HG03159 (cell line): ENCODE measurements at regions not wholly inside any gene's neighbourhood (a gene's known extent, or its start where the extent isn't known, plus 50 kb on each side); places are given as distances from the start of the nearest gene placed in this dataset.
"Not testable (repeated sequence)": the region's sequence is repeated elsewhere in the genome, so short reads cannot be mapped to it uniquely, and the experiment has no call there.

ENCODE experiments used
- ATAC-seq: cut with Tn5 transposase; IDR thresholded peaks from one replicate; pipeline ENCODE4 v1.9.1; 2021; ENCODE audit warnings: mild to moderate bottlenecking, moderate library complexity; ENCODE audit not compliant: unreplicated experiment

DNA sequence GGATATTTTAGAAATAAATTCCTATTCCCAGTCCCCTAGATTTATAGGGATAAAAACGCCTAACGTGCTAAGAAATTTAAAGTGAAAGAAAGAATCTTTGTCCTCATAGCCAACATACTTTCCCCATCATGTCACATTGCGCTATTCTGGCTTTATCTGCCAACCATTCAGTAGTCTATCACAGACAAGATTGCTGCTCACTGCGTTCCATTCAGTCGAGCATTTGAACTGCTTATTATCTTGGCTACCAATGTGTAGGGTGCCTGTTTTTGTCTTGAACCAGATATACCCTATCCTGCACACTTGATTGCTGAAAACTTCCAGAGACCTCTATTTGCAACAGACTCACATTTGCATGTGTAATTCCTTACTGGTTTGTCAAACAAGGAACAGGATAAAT is 751.5 kb downstream of the EPHA7 start:
- ATAC-seq: no peak

- ATAC-seq: no peak
Measured at GRCh38 chr6:92648364-92649086, 770.8 kb downstream of the EPHA7 start.

GRCh38 chr6:92647630-92648029 is 771.7 kb downstream of the EPHA7 start:
- no peak for ATAC-seq

GRCh38 chr6:92644104-92644791 is 775.1 kb downstream of the EPHA7 start:
- not testable (repeated sequence) for ATAC-seq

DNA sequence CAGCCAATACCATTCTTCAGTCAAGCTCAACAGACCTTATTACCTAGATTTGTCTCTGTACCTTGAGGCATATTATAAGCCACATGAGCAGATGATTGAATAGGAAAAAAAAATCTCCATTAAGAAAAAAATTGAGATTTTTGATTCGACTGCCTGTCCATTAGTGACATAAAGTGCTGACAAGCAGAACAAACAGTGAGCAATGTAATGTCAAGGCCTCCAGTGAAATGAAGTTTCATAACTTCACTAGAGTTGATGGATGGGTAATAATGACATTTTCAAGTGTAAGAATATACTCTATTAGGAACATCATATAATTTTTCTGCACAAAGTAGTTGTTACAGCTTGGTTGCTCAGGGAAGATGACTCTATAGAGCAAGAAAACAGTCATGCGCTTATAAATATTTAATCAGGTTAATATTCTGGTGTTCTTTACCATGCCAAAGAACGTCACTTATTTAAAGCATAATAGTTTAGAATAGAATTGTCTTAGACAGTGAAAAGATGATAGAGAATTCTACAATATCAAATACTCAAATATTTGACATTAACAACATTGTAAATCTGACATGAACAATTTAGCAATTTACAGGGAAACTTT is 783.7 kb downstream of the EPHA7 start:
- no peak for ATAC-seq

DNA sequence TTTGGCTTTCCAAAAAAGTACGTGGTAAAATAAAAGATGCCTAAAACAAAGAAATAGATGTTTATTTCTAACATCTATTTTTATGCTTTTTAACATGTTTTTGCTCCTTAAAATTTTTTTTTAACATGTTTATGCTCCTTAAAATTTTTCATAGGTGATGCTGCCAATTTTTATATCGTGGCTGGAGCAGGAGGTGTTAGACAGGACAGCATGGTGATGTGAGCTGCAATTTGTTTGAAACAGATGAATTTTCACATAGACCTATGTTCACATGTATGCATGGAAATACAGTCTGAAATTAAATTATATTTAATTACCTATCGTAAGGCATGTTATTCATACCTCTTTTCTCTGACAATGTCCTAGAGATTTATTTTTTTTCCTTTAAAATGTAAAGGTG is 784.8 kb downstream of the EPHA7 start:
- no peak for ATAC-seq

DNA sequence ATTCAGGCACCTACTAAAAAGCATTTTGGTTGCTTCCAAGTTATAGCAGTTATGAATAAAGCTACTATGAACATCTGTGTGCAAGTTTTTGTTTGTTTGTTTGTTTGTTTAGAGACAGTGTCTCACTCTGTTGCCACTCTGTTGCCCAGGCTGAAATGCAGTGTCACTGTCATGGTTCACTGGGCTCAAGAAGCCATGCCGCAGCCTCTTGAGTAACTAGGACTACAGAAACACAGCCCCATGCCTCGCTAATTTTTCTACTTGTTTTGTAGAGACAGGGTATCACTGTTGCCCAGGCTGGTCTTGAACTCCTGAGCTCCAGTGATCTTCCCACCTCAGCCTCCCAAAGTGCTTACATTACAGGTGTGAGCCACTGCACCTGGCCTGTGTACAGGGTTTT is 795.9 kb downstream of the EPHA7 start:
- no peak for ATAC-seq

GRCh38 chr6:92617721-92618120 is 801.6 kb downstream of the EPHA7 start:
- ATAC-seq: no peak

DNA sequence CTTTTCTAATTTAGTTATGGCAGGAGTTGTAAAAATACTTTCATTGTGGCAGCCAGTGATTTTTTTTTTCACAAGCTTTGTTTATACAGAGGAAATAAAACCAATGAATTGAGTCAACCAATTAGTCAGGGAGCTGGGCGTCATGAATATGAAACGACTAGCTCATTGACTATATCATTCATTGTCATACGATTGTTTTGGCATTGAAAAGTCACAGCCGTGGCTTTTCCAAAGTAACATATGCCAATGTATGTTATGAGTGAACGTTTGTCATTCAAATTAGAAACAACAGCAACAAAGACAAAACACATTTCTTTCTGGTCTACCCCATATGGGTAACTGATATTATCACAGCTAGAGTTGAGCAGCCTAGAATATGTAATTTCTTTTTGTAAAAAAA is 810.6 kb downstream of the EPHA7 start:
- no peak for ATAC-seq

GRCh38 chr6:92593201-92593600 is 826.2 kb downstream of the EPHA7 start:
- no peak for ATAC-seq

DNA sequence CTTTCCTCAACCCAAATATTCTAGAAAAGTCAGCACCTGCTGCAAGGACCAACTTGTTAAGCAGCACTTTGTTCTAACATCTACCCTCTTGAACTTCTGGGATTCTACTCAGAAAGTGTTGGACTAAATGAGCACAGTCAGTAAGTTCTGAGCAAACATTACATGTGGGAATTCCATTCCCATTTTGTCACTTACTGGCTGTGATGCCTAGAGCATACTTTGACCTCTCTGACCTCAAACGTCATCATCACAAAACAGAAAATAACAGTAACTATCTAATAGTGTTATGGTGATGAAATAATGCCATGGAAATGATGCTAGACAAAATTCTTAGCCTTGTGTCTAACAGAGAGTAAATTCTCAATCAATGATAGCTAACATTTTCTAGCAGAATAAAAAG is 829.4 kb downstream of the EPHA7 start:
- ATAC-seq: no peak

GRCh38 chr6:92588148-92588547 is 831.2 kb downstream of the EPHA7 start:
- ATAC-seq: no peak

DNA sequence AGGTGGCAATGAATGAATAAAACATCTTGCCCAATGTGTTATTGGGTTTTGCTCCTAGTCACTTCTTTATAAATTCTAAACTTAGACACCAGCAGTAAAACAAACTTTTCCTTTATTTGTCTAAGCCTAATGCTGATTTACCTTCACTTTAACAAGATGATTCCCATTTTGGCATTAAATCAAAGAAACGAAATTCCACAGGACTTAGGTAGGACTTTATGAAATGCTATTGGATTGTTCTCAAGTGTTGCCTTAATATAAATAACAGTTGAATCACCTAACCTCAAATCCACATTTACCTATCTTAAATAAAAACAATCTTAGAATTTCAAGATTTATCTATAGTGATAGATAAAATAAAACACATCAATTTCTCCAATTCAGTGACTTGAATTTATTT is 831.8 kb downstream of the EPHA7 start:
- no peak for ATAC-seq

GRCh38 chr6:92586236-92586977 is 833.0 kb downstream of the EPHA7 start:
- no peak for ATAC-seq

- ATAC-seq: no peak
Measured at GRCh38 chr6:92582211-92582610, 837.1 kb downstream of the EPHA7 start.

DNA sequence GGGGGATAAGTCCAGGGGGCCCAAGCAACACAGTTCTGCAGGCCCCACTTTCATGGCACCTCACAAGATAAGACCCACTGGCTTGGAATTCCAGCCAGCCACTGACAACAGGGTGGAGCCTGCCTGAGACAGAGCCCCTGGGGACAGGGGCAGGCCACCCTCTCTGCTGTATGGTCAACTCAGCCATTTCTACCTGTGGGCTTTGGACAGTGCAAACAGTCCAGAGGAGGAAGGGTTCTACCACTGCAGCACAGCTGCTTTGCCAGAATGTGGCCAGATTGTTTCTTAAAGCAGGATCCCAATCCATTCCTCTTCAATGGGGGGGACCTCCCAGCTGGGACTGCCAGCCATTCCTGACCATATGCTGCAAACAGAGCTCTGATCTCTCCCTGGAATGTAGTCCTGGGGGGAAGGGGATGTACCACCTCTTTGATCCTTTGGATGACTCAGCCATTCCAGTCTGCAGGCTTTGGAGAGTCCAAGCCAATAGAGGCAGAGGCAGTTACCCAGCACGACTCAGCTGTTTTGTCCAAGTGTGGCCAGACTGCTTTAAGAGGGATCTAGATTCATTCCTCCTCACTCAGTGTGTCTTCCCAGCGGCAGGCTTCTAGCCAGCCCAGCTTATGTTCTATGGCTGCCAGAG is 842.2 kb downstream of the EPHA7 start:
- no peak for ATAC-seq

- ATAC-seq: no peak
Measured at GRCh38 chr6:92568541-92568940, 850.8 kb downstream of the EPHA7 start.

GRCh38 chr6:92566632-92567031 is 852.7 kb downstream of the EPHA7 start:
- no peak for ATAC-seq

DNA sequence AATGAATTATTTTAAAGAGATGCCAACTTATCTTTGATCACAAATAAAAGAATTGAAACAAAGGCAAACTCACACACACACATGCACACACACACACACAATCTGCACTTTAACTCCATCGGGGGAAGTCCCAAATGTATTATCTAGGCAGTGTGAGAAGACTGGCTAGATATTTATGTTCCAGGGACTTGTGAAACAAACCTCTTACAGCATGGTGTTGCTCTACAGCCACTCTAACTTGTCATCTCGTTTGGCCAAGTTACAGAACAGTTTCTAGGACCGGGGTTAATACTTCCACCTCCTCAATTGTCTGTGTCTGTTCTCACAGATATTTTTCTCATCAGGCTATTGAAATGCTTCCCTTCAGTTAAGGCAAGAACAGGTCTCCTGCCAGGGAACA is 855.0 kb downstream of the EPHA7 start:
- ATAC-seq: no peak

DNA sequence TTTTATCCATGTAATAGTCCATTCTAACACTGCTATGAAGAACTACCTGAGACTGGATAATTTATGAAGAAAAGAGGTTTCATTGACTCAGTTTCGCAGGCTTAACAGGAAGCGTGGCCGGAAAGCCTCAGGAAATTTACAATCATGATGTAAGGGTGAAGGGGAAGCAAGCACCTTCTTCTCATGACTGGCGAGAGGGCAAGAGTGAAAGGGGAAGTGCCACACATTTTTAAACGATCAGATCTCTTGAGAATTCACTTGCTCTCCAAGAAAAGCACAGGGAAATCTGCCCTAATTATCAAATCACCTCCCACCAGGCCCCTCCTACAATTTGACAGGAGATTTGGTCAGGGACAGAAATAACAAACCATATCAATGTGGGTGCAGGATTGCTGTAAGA is 859.7 kb downstream of the EPHA7 start:
- ATAC-seq: no peak

DNA sequence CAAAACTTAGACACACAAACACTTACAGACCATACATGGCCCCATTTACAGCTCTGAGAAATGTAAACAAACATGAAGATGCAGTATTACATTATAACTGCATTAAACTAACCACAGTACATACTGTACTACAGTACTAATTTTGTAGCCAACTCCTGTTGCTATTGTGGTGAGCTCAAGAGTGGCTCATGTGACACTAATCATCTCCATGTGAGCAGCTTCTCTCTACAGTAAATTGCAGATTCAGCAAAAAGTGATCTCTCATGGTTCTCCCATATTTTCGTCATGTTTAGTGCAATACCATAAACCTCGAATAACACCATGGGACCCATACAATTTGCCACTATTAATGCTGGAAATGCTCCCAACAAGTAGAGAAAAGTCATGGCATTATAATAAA is 860.4 kb downstream of the EPHA7 start:
- ATAC-seq: no peak
